ENCODE measurements at regions not wholly inside any gene's neighbourhood (a gene's known extent, or its start where the extent isn't known, plus 50 kb on each side); places are given as distances from the start of the nearest gene placed in this dataset.

DNA sequence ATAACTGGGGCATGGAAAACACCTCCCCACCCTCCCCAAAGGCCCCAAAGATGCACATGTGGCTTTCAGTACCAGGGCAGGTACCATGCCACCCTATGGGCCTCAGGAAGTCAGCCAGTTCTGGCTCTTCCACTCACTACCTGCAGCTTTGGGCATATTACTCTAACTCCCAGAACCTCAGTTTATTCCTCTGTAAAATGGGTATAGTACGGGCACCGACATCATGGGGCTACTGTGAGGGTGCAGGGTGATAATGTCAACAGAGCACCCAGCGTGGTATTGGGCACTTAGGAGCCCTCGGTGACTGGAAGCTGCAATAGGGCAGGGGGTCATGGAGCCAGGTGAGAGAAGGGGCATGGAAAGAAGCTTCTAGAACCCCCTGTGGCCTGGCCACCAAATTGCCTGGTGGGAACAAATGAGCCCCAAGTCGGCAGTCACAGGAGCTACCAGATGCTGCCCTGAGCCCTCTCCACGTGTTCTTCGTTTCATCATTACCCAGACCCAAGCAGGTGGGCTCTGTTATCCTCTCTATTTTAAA lies 512.1 kb downstream of the SHQ1 start:
- H3K27me3 ChIP-seq (ENCODE audit: low read depth), result no peaks in the 10 kb centered on the region
- no peak for ATAC-seq
- DNase-seq, result no peak
- H3K4me1 ChIP-seq, result peaks cover 18% of the 10 kb centered on the region
- no peak overlapping the region for H3K4me3 ChIP-seq
- H3K9me3 ChIP-seq, result no peaks in the 10 kb centered on the region
- intact Hi-C loops (cut with DNase I), result no loop called here
- no peaks in the 10 kb centered on the region for H3K36me3 ChIP-seq
- peak overlapping the region; percentile 38 for H3K27ac ChIP-seq
- no peak for TF ChIP-seq CTCF (IDR thresholded peaks at IDR 0.05)

DNA sequence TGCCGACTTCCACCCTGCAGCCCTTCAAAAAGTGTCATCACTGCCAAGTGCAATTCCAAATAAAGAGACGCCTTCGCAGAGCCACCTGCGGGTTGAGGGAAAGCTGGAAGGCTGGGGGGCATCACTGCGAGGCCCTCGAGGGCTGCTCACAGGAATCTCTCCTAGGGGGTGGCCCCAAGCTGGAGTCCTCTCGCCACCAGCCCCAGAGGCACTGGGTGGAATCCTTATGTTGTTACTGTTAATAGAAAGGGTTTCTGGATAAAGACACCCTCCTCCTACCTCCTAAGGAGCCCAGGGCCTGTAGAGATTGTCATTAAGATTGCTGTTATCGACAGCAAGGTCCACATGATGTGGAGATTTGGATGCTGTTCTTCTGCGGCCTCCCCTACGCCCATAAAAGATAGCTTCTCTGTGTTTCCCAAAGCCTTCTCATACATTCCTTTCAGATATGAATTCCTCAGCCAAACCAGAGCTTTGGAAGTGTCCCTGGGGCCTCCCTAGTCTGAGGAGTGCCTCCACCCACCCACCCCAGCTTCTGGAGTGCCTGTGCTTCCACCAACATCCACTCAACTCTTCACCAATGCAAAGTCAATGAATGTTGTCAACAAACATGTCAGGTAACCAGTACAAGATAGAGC lies 512.7 kb downstream of the SHQ1 start:
- H3K9me3 ChIP-seq, result no peaks in the 10 kb centered on the region
- no peaks in the 10 kb centered on the region for H3K27me3 ChIP-seq (ENCODE audit: low read depth)
- DNase-seq, result no peak
- H3K4me1 ChIP-seq, result peaks cover 18% of the 10 kb centered on the region
- ATAC-seq, result no peak
- no peaks in the 10 kb centered on the region for H3K36me3 ChIP-seq
- no peak overlapping the region for H3K4me3 ChIP-seq
- no peak overlapping the region for H3K27ac ChIP-seq
- intact Hi-C loops (cut with DNase I), result no loop called here
- TF ChIP-seq CTCF (IDR thresholded peaks at IDR 0.05), result no peak

- intact Hi-C loops (cut with DNase I), result no loop called here
- Histone ChIP-seq H3K9me3 (no peaks in the 10 kb centered on the region), H3K36me3 (no peaks in the 10 kb centered on the region), H3K27me3 (ENCODE audit: low read depth) (no peaks in the 10 kb centered on the region), H3K27ac (no peak overlapping the region), H3K4me1 (peaks cover 19% of the 10 kb centered on the region), H3K4me3 (no peak overlapping the region)
- ATAC-seq (no peak), DNase-seq (no peak)
- no peak for TF ChIP-seq CTCF (IDR thresholded peaks at IDR 0.05)
Measured at GRCh38 chr3:72334681-72335457, 513.4 kb downstream of the SHQ1 start.

- Histone ChIP-seq H3K4me3 (no peak overlapping the region), H3K4me1 (peaks cover 18% of the 10 kb centered on the region), H3K36me3 (no peaks in the 10 kb centered on the region), H3K27ac (no peak overlapping the region), H3K27me3 (ENCODE audit: low read depth) (peaks cover 3% of the 10 kb centered on the region), H3K9me3 (no peaks in the 10 kb centered on the region)
- intact Hi-C loops (cut with DNase I), result no loop called here
- DNase-seq, result no peak
- no peak for ATAC-seq
- no peak for TF ChIP-seq CTCF (IDR thresholded peaks at IDR 0.05)
Measured at GRCh38 chr3:72332689-72333088, 515.6 kb downstream of the SHQ1 start.

DNA sequence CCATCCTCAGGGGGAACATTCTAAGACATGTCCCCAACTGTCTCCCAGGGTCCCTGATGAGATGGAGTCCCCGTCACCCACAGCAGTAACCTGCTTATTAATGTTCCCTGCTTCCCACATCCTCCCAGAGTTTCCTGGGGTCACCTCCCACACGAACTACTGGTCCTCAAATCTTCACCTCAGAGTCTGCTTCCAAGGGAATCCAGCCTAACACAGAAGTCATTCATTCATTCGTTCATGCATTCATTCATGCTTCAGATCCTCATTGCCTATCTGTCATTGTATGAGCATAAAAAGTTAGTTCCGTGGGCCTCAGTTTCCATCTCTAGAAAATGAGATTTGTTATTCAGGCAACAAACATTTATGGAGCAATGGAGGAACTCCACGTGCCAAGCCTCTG lies 516.2 kb downstream of the SHQ1 start:
- no peak for ATAC-seq
- no peaks in the 10 kb centered on the region for H3K9me3 ChIP-seq
- intact Hi-C loops (cut with DNase I), result no loop called here

More for the DNA sequence above, 516.2 kb downstream of the SHQ1 start:
- Histone ChIP-seq H3K27ac (no peak overlapping the region), H3K4me3 (no peak overlapping the region), H3K4me1 (peaks cover 16% of the 10 kb centered on the region), H3K27me3 (ENCODE audit: low read depth) (peaks cover 3% of the 10 kb centered on the region), H3K36me3 (no peaks in the 10 kb centered on the region)
- no peak for DNase-seq
- no peak for TF ChIP-seq CTCF (IDR thresholded peaks at IDR 0.05)
